MCF 10A (cell line): ENCODE measurements at regions not wholly inside any gene's neighbourhood (a gene's known extent, or its start where the extent isn't known, plus 50 kb on each side); places are given as distances from the start of the nearest gene placed in this dataset.

ENCODE experiments used
- BruUV-seq: library from RNA; stranded (reverse); fragments of 400-500 nt; replicated peaks from 2 replicates; lab custom pipeline; 2021; lab: Mats Ljungman, UMichigan
- CTCF ChIA-PET: fragments of 300-600 bp; sonication (Branson Sonifier 250); formaldehyde crosslinking; extraction: SDS; loops from one replicate; lab custom pipeline; 2021; ENCODE audit warnings: antibody characterized with exemption, inconsistent platforms; lab: Yijun Ruan, JAX
- POLR2A ChIA-PET: fragments of 300-600, 350-650 bp; sonication (Branson Sonifier 250); formaldehyde crosslinking; extraction: SDS; loops from one replicate; lab custom pipeline; 2020; ENCODE audit warnings: antibody characterized with exemption, inconsistent platforms; lab: Yijun Ruan, JAX
- DNase-seq: peaks from one replicate; pipeline ENCODE4 v3.0.0-alpha.2; 2018; ENCODE audit not compliant: unreplicated experiment
- H3K27ac Mint-ChIP-seq: one replicate; pipeline ENCODE4 v1.8.0; 2022; ENCODE audit warnings: mild to moderate bottlenecking, low read depth, mixed read lengths; ENCODE audit not compliant: unreplicated experiment
- H3K27me3 Mint-ChIP-seq: one replicate; pipeline ENCODE4 v1.8.0; 2022; ENCODE audit warnings: mixed read lengths; ENCODE audit not compliant: insufficient read depth, unreplicated experiment
- H3K36me3 Mint-ChIP-seq: one replicate; pipeline ENCODE4 v1.8.0; 2022; ENCODE audit warnings: mild to moderate bottlenecking, moderate library complexity, mixed read lengths; ENCODE audit not compliant: insufficient read depth, unreplicated experiment
- H3K4me1 Mint-ChIP-seq: one replicate; pipeline ENCODE4 v1.8.0; 2022; ENCODE audit warnings: mixed read lengths; ENCODE audit not compliant: insufficient read depth, unreplicated experiment
- H3K4me3 Mint-ChIP-seq: one replicate; pipeline ENCODE4 v1.8.0; 2022; ENCODE audit warnings: mild to moderate bottlenecking, moderate library complexity, mixed read lengths; ENCODE audit not compliant: unreplicated experiment
- H3K9me3 Mint-ChIP-seq: one replicate; pipeline ENCODE4 v1.8.0; 2022; ENCODE audit warnings: mixed read lengths; ENCODE audit not compliant: unreplicated experiment
- CTCF ChIP-seq: fragments of 200-600 bp; IDR thresholded peaks from one replicate; pipeline ENCODE4 v1.8.0; 2022; ENCODE audit warnings: antibody characterized with exemption, mild to moderate bottlenecking; ENCODE audit not compliant: unreplicated experiment
- intact Hi-C: fragments of 100-400 bp; cut with micrococcal nuclease; formaldehyde crosslinking; loops from 2 replicates; pipeline ENCODE4 v1.14.1; 2022

DNA sequence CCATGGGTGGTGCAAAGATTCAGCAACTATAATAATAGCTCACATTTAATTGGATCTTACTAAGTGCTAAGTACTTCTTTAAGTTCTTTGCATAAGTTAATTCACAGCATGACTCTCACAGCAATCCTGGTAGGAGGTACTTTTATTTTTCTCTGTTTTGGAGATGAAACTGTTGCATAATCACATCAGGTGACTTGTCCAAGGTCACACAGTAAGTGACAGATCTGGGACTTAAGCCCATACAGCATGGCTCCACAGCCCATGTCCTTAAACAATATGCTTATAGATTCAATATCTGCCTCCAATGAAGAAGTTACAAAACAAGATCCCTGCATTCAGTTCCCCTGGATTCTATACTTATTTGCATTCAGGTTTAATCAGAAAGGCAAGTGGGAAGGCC, 171.8 kb downstream of the CNTN3 start:
- no peak for TF ChIP-seq CTCF
- ChIA-PET CTCF (no interaction called here), POLR2A (no interaction called here)
- no peaks in the 10 kb centered on the region for H3K36me3 Mint-ChIP-seq
- H3K4me1 Mint-ChIP-seq, result peaks cover 7% of the 10 kb centered on the region
- no peak for DNase-seq
- no TSS peak for BruUV-seq
- intact Hi-C loops, result no loop called here
- H3K27me3 Mint-ChIP-seq, result no peaks in the 10 kb centered on the region
- H3K4me3 Mint-ChIP-seq, result no peak overlapping the region
- H3K27ac Mint-ChIP-seq, result peak overlapping the region; percentile 7
- H3K9me3 Mint-ChIP-seq, result peaks cover 8% of the 10 kb centered on the region

- no peak for DNase-seq
- H3K27ac Mint-ChIP-seq, result no peak overlapping the region
- no peak for TF ChIP-seq CTCF
- H3K36me3 Mint-ChIP-seq, result no peaks in the 10 kb centered on the region
- no peak overlapping the region for H3K4me3 Mint-ChIP-seq
- POLR2A ChIA-PET, result no interaction called here
- intact Hi-C loops, result no loop called here
- BruUV-seq, result no TSS peak
- H3K9me3 Mint-ChIP-seq, result peaks cover 6% of the 10 kb centered on the region
- H3K27me3 Mint-ChIP-seq, result no peaks in the 10 kb centered on the region
- CTCF ChIA-PET, result no interaction called here
- peaks cover 7% of the 10 kb centered on the region for H3K4me1 Mint-ChIP-seq
Measured at GRCh38 chr3:74442068-74442467, 172.4 kb downstream of the CNTN3 start.

DNA sequence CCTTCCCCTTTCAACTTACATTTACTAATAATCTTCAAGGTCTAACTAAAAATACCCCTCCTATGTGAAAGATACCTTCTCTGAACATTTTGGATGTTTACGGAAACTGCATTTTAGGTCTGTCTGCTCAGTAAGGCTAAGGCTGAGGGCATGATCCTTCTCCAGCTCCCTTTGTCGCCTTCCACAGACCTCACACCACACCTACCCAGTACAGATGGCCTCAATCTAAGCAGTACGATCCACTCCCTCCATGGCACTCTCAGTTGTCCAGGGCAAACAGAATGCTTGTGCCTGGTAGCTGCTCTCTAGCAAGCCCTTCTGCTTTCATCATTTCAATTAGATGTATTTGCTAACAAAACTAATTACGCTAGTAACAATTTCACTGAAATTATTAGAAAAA, 178.3 kb downstream of the CNTN3 start:
- intact Hi-C loops, result no loop called here
- peaks cover 10% of the 10 kb centered on the region for H3K9me3 Mint-ChIP-seq
- no peaks in the 10 kb centered on the region for H3K36me3 Mint-ChIP-seq
- no peak for TF ChIP-seq CTCF
- ChIA-PET POLR2A (no interaction called here), CTCF (interaction anchor here (0.6 kb wide), 1 partner anchor 485 kb away, joined by 3 read pairs; no protein-coding TSS in a partner anchor)
- no peaks in the 10 kb centered on the region for H3K27me3 Mint-ChIP-seq
- BruUV-seq, result no TSS peak
- DNase-seq, result no peak
- H3K27ac Mint-ChIP-seq, result no peak overlapping the region
- H3K4me1 Mint-ChIP-seq, result no peaks in the 10 kb centered on the region
- H3K4me3 Mint-ChIP-seq, result no peak overlapping the region

GRCh38 chr3:74435631-74436030, 178.8 kb downstream of the CNTN3 start:
- Mint-ChIP-seq H3K36me3 (no peaks in the 10 kb centered on the region), H3K9me3 (peaks cover 10% of the 10 kb centered on the region), H3K4me1 (no peaks in the 10 kb centered on the region), H3K4me3 (no peak overlapping the region), H3K27me3 (no peaks in the 10 kb centered on the region), H3K27ac (no peak overlapping the region)
- intact Hi-C loops, result no loop called here
- DNase-seq, result no peak
- BruUV-seq, result no TSS peak
- no peak for TF ChIP-seq CTCF
- POLR2A ChIA-PET, result no interaction called here
- CTCF ChIA-PET, result no interaction called here
